ENCODE measurements at regions not wholly inside any gene's neighbourhood (a gene's known extent, or its start where the extent isn't known, plus 50 kb on each side); places are given as distances from the start of the nearest gene placed in this dataset.

DNA sequence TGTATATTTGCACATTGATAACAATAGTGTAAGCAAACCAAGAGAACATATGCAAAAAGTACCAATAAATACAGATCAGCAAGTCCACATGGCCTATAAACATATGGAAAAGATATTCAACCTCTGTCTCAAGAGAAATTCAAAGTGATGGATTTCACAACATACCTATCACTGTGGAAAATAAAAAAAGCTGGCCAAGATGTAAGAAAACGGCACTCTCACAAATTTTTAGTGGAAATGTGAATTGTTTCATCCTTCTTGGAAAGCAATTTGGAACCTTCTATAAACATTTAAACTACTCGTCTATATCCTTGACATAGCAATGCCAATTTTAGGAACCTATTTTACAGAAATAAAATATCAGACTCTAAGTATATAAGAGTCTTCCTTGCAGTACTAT lies 559.8 kb downstream of the QKI start:
- TF ChIP-seq, protein P1, sequence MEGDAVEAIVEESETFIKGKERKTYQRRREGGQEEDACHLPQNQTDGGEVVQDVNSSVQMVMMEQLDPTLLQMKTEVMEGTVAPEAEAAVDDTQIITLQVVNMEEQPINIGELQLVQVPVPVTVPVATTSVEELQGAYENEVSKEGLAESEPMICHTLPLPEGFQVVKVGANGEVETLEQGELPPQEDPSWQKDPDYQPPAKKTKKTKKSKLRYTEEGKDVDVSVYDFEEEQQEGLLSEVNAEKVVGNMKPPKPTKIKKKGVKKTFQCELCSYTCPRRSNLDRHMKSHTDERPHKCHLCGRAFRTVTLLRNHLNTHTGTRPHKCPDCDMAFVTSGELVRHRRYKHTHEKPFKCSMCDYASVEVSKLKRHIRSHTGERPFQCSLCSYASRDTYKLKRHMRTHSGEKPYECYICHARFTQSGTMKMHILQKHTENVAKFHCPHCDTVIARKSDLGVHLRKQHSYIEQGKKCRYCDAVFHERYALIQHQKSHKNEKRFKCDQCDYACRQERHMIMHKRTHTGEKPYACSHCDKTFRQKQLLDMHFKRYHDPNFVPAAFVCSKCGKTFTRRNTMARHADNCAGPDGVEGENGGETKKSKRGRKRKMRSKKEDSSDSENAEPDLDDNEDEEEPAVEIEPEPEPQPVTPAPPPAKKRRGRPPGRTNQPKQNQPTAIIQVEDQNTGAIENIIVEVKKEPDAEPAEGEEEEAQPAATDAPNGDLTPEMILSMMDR (IDR thresholded peaks at IDR 0.05; ENCODE audit: insufficient read depth, low read length, poor library complexity, severe bottlenecking), result no peak
- TF ChIP-seq EZH2phosphoT487 (conservative IDR thresholded peaks at IDR 0.05; ENCODE audit: low read length), result no peak
